DND-41 (cell line): ENCODE measurements at regions not wholly inside any gene's neighbourhood (a gene's known extent, or its start where the extent isn't known, plus 50 kb on each side); places are given as distances from the start of the nearest gene placed in this dataset.

Experiments
- ATAC-seq: fragments of 200-7000 bp; cut with Tn5 transposase; 3 replicates; pipeline ENCODE4 v1.9.1; 2021; ENCODE audit warnings: low read depth; ENCODE audit not compliant: insufficient read depth
- DNase-seq: peaks from one replicate; pipeline ENCODE4 v3.0.0-alpha.2; 2020
- H2AFZ ChIP-seq: 2 replicates; pipeline ENCODE4 v1.6.0; 2012; ENCODE audit warnings: low read depth, low read length
- H3K27ac ChIP-seq: 2 replicates; pipeline ENCODE4 v1.5.1; 2012; ENCODE audit warnings: low read length, inconsistent platforms
- H3K27me3 ChIP-seq: fragments of 200-600 bp; sonication (generic); 2 replicates; pipeline ENCODE4 v1.6.0; 2012; ENCODE audit warnings: low read length, mild to moderate bottlenecking, inconsistent platforms; ENCODE audit not compliant: insufficient read depth, poor library complexity
- H3K36me3 ChIP-seq: 2 replicates; pipeline ENCODE4 v1.5.1; 2012; ENCODE audit warnings: low read length, inconsistent platforms; ENCODE audit not compliant: insufficient read depth
- H3K4me1 ChIP-seq: 2 replicates; pipeline ENCODE4 v1.5.1; 2012; ENCODE audit warnings: mild to moderate bottlenecking, low read length; ENCODE audit not compliant: insufficient read depth
- H3K4me2 ChIP-seq: 2 replicates; pipeline ENCODE4 v1.6.0; 2012; ENCODE audit warnings: mild to moderate bottlenecking, moderate library complexity, low read length, inconsistent platforms; ENCODE audit not compliant: insufficient read depth
- H3K4me3 ChIP-seq, 2 experiments: fragments of 200-600 bp in 1 of 2; shearing (Covaris generic) in 1 of 2; 2 replicates each; pipeline ENCODE4 v1.5.1; 2012 to 2016; ENCODE audit warnings: inconsistent platforms in 2 of 2, low read length in 2 of 2, mild to moderate bottlenecking in 2 of 2, low read depth in 1 of 2, moderate library complexity in 1 of 2
- H3K79me2 ChIP-seq: 2 replicates; pipeline ENCODE4 v1.6.0; 2012; ENCODE audit warnings: low read length, inconsistent platforms; ENCODE audit not compliant: insufficient read depth
- H3K9ac ChIP-seq: 2 replicates; pipeline ENCODE4 v1.6.0; 2012; ENCODE audit warnings: low read depth, mild to moderate bottlenecking, inconsistent platforms, low read length, moderate library complexity
- H3K9me3 ChIP-seq: 2 replicates; pipeline ENCODE4 v1.5.1; 2012; ENCODE audit warnings: low read length, moderate library complexity, mild to moderate bottlenecking, inconsistent platforms; ENCODE audit not compliant: insufficient read depth, severe bottlenecking
- H4K20me1 ChIP-seq: 2 replicates; pipeline ENCODE4 v1.6.0; 2012; ENCODE audit warnings: low read length; ENCODE audit not compliant: insufficient read depth
- CTCF ChIP-seq: IDR thresholded peaks from 2 replicates; pipeline ENCODE4 v1.5.1; 2012; ENCODE audit warnings: borderline replicate concordance, low read length, moderate library complexity, mild to moderate bottlenecking; ENCODE audit not compliant: poor library complexity, severe bottlenecking; ENCODE audit errors: extremely low read depth
- EZH2 ChIP-seq: IDR thresholded peaks from 3 replicates; pipeline ENCODE4 v1.6.1; 2012; ENCODE audit warnings: borderline replicate concordance, low read depth, mild to moderate bottlenecking, moderate library complexity, low read length, inconsistent platforms; ENCODE audit not compliant: severe bottlenecking

GRCh38 chr3:150259526-150260397, 148.3 kb upstream of the TSC22D2 start:
- Histone ChIP-seq H3K9ac (no peak overlapping the region), H4K20me1 (no peaks in the 10 kb centered on the region), H3K9me3 (no peaks in the 10 kb centered on the region), H2AFZ (no peak overlapping the region), H3K27ac (no peak overlapping the region), H3K4me1 (no peaks in the 10 kb centered on the region), H3K27me3 (peaks cover 3% of the 10 kb centered on the region), H3K4me2 (no peak overlapping the region), H3K36me3 (no peaks in the 10 kb centered on the region), H3K79me2 (no peaks in the 10 kb centered on the region), H3K4me3 (no peak overlapping the region)
- DNase-seq (no peak), ATAC-seq (no peak)
- TF ChIP-seq CTCF (no peak), EZH2 (no peak)

GRCh38 chr3:150256782-150257181, 151.3 kb upstream of the TSC22D2 start:
- Histone ChIP-seq H3K4me2 (no peak overlapping the region), H3K27me3 (peaks cover 3% of the 10 kb centered on the region), H3K4me3 (no peak overlapping the region), H3K27ac (no peak overlapping the region), H3K4me1 (no peaks in the 10 kb centered on the region), H3K79me2 (no peaks in the 10 kb centered on the region), H3K36me3 (no peaks in the 10 kb centered on the region), H4K20me1 (no peaks in the 10 kb centered on the region), H3K9ac (no peak overlapping the region), H3K9me3 (no peaks in the 10 kb centered on the region), H2AFZ (no peak overlapping the region)
- ATAC-seq (no peak), DNase-seq (no peak)
- TF ChIP-seq EZH2: no peak
- TF ChIP-seq CTCF: no peak

- H3K4me3 ChIP-seq: no peak overlapping the region
- no peak overlapping the region for H2AFZ ChIP-seq
- no peak overlapping the region for H3K9ac ChIP-seq
- H4K20me1 ChIP-seq: no peaks in the 10 kb centered on the region
- no peaks in the 10 kb centered on the region for H3K9me3 ChIP-seq
- TF ChIP-seq CTCF (no peak), EZH2 (no peak)
- H3K27ac ChIP-seq: no peak overlapping the region
- ATAC-seq: no peak
- H3K27me3 ChIP-seq: peaks cover 4% of the 10 kb centered on the region
- H3K79me2 ChIP-seq: no peaks in the 10 kb centered on the region
- H3K4me2 ChIP-seq: no peak overlapping the region
- no peaks in the 10 kb centered on the region for H3K4me1 ChIP-seq
- H3K36me3 ChIP-seq: no peaks in the 10 kb centered on the region
- no peak for DNase-seq
Observed at GRCh38 chr3:150256318-150256717, 151.8 kb upstream of the TSC22D2 start.
